SK-N-SH treated with all-trans-retinoic acid at 6 μM for 48 hours (cell line): ENCODE measurements at regions not wholly inside any gene's neighbourhood (a gene's known extent, or its start where the extent isn't known, plus 50 kb on each side); places are given as distances from the start of the nearest gene placed in this dataset.

Experiments used
- ESRRG ChIP-seq: fragments of 250-450 bp; sonication (Bioruptor Pico); IDR thresholded peaks from 2 replicates; pipeline ENCODE4 v1.6.1; 2021; ENCODE audit warnings: mild to moderate bottlenecking
- ISL1 ChIP-seq: fragments of 250-450 bp; sonication (Bioruptor Pico); IDR thresholded peaks from 2 replicates; pipeline ENCODE4 v2.1.2; 2022; ENCODE audit warnings: mild to moderate bottlenecking, moderate library complexity
- PATZ1 ChIP-seq: fragments of 250-450 bp; sonication (Bioruptor Pico); IDR thresholded peaks from 2 replicates; pipeline ENCODE4 v1.8.0; 2020; ENCODE audit warnings: mild to moderate bottlenecking, moderate library complexity, borderline replicate concordance
- POU6F1 ChIP-seq: fragments of 250-450 bp; sonication (Bioruptor Pico); IDR thresholded peaks from 2 replicates; pipeline ENCODE4 v1.8.0; 2021; ENCODE audit warnings: low read depth, mild to moderate bottlenecking, moderate library complexity, borderline replicate concordance
- ZC3H10 ChIP-seq: fragments of 250-450 bp; sonication (Bioruptor Pico); IDR thresholded peaks from 2 replicates; pipeline ENCODE4 v1.5.1; 2021; ENCODE audit warnings: mild to moderate bottlenecking, moderate library complexity
- ZFP3 ChIP-seq: fragments of 250-450 bp; sonication (Bioruptor Pico); IDR thresholded peaks from 2 replicates; pipeline ENCODE4 v1.5.0; 2020; ENCODE audit warnings: mild to moderate bottlenecking, moderate library complexity
- ZNF70 ChIP-seq: fragments of 450-650 bp; formaldehyde crosslinking; IDR thresholded peaks from 2 replicates; pipeline ENCODE4 v1.5.0; 2020; ENCODE audit warnings: mild to moderate bottlenecking, moderate library complexity

GRCh38 chr2:40962026-40962425, 510.1 kb upstream of the SLC8A1 start:
- no peak for TF ChIP-seq PATZ1 (CRISPR knock-in tag)
- TF ChIP-seq ZC3H10, result no peak
- TF ChIP-seq ZFP3 (CRISPR knock-in tag), result no peak
- no peak for TF ChIP-seq ISL1
- no peak for TF ChIP-seq ZNF70 (CRISPR knock-in tag)
- no peak for TF ChIP-seq POU6F1 (CRISPR knock-in tag)
- no peak for TF ChIP-seq ESRRG
